Neural cell (in vitro differentiated cells): ENCODE measurements at regions not wholly inside any gene's neighbourhood (a gene's known extent, or its start where the extent isn't known, plus 50 kb on each side); places are given as distances from the start of the nearest gene placed in this dataset.

Experiments used
- CTCF ChIP-seq: fragments of 450-650 bp; IDR thresholded peaks from 2 replicates; pipeline ENCODE4 v1.5.1; 2014; ENCODE audit warnings: antibody characterized with exemption, mild to moderate bottlenecking, moderate library complexity; ENCODE audit not compliant: poor library complexity, severe bottlenecking
- EZH2 ChIP-seq: fragments of 200-600, 300-800 bp; shearing (Covaris generic), sonication (generic); IDR thresholded peaks from 2 replicates; pipeline ENCODE4 v1.6.1; 2014; ENCODE audit warnings: antibody characterized with exemption, low read length, borderline replicate concordance, mild to moderate bottlenecking; ENCODE audit not compliant: insufficient read depth, poor library complexity, severe bottlenecking
- POLR2AphosphoS5 ChIP-seq: IDR thresholded peaks from 2 replicates; pipeline ENCODE4 v1.6.1; 2012
- TF ChIP-seq, protein P1 (sequence below): IDR thresholded peaks from 2 replicates; pipeline ENCODE4 v1.6.1; 2012; ENCODE audit warnings: borderline replicate concordance

GRCh38 chr5:106171132-106171531, 1499.6 kb downstream of the EFNA5 start:
- no peak for TF ChIP-seq POLR2AphosphoS5
- TF ChIP-seq CTCF = no peak
- TF ChIP-seq, protein P1, sequence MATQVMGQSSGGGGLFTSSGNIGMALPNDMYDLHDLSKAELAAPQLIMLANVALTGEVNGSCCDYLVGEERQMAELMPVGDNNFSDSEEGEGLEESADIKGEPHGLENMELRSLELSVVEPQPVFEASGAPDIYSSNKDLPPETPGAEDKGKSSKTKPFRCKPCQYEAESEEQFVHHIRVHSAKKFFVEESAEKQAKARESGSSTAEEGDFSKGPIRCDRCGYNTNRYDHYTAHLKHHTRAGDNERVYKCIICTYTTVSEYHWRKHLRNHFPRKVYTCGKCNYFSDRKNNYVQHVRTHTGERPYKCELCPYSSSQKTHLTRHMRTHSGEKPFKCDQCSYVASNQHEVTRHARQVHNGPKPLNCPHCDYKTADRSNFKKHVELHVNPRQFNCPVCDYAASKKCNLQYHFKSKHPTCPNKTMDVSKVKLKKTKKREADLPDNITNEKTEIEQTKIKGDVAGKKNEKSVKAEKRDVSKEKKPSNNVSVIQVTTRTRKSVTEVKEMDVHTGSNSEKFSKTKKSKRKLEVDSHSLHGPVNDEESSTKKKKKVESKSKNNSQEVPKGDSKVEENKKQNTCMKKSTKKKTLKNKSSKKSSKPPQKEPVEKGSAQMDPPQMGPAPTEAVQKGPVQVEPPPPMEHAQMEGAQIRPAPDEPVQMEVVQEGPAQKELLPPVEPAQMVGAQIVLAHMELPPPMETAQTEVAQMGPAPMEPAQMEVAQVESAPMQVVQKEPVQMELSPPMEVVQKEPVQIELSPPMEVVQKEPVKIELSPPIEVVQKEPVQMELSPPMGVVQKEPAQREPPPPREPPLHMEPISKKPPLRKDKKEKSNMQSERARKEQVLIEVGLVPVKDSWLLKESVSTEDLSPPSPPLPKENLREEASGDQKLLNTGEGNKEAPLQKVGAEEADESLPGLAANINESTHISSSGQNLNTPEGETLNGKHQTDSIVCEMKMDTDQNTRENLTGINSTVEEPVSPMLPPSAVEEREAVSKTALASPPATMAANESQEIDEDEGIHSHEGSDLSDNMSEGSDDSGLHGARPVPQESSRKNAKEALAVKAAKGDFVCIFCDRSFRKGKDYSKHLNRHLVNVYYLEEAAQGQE = no peak
- TF ChIP-seq EZH2 = no peak
